ENCODE measurements at regions not wholly inside any gene's neighbourhood (a gene's known extent, or its start where the extent isn't known, plus 50 kb on each side); places are given as distances from the start of the nearest gene placed in this dataset.

GRCh38 chr9:119859128-119859527, 489.9 kb upstream of the BRINP1 start:
- no peaks in the 10 kb centered on the region for H3K9me3 ChIP-seq (ENCODE audit: control insufficient read depth, insufficient read depth, low read length)
- WGBS (ENCODE audit: insufficient coverage) = 71% methylated on average over 2 of the region's 2 CpGs
- no peaks in the 10 kb centered on the region for H3K36me3 ChIP-seq (ENCODE audit: control insufficient read depth, insufficient read depth, low read length)

GRCh38 chr9:119853126-119853525, 483.9 kb upstream of the BRINP1 start:
- Histone ChIP-seq H3K4me3 (ENCODE audit: low read length) (no peak overlapping the region), H3K4me1 (ENCODE audit: control insufficient read depth, insufficient read depth, low read length) (no peaks in the 10 kb centered on the region), H3K27ac (ENCODE audit: low read length) (no peak overlapping the region), H3K27me3 (ENCODE audit: control insufficient read depth, insufficient read depth, low read length) (no peaks in the 10 kb centered on the region), H3K9me3 (ENCODE audit: control insufficient read depth, insufficient read depth, low read length) (no peaks in the 10 kb centered on the region), H3K36me3 (ENCODE audit: control insufficient read depth, insufficient read depth, low read length) (no peaks in the 10 kb centered on the region)
- Mint-ChIP-seq H3K4me1 (no peaks in the 10 kb centered on the region), H3K9me3 (no peaks in the 10 kb centered on the region), H3K36me3 (no peaks in the 10 kb centered on the region), H3K27me3 (ENCODE audit: low read depth in 2 of 2) (peaks cover 0 to 2% of the 10 kb centered on the region in 2 donors), H3K4me3 (no peak overlapping the region), H3K27ac (no peak overlapping the region)
- no peak for DNase-seq
- intact Hi-C loops (cut with micrococcal nuclease) = no loop called here
- TF ChIP-seq, protein P1, sequence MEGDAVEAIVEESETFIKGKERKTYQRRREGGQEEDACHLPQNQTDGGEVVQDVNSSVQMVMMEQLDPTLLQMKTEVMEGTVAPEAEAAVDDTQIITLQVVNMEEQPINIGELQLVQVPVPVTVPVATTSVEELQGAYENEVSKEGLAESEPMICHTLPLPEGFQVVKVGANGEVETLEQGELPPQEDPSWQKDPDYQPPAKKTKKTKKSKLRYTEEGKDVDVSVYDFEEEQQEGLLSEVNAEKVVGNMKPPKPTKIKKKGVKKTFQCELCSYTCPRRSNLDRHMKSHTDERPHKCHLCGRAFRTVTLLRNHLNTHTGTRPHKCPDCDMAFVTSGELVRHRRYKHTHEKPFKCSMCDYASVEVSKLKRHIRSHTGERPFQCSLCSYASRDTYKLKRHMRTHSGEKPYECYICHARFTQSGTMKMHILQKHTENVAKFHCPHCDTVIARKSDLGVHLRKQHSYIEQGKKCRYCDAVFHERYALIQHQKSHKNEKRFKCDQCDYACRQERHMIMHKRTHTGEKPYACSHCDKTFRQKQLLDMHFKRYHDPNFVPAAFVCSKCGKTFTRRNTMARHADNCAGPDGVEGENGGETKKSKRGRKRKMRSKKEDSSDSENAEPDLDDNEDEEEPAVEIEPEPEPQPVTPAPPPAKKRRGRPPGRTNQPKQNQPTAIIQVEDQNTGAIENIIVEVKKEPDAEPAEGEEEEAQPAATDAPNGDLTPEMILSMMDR (IDR thresholded peaks at IDR 0.05) = no peak
- no peak for ATAC-seq

More at GRCh38 chr9:119859128-119859527, 489.9 kb upstream of the BRINP1 start:
- Mint-ChIP-seq H3K9me3 (no peaks in the 10 kb centered on the region), H3K4me1 (no peaks in the 10 kb centered on the region), H3K36me3 (no peaks in the 10 kb centered on the region), H3K27ac (no peak overlapping the region), H3K27me3 (ENCODE audit: low read depth in 2 of 2) (peaks cover 0 to 7% of the 10 kb centered on the region in 2 donors), H3K4me3 (no peak overlapping the region)
- Histone ChIP-seq H3K27me3 (ENCODE audit: control insufficient read depth, insufficient read depth, low read length) (no peaks in the 10 kb centered on the region), H3K27ac (ENCODE audit: low read length) (no peak overlapping the region), H3K4me3 (ENCODE audit: low read length) (no peak overlapping the region), H3K4me1 (ENCODE audit: control insufficient read depth, insufficient read depth, low read length) (no peaks in the 10 kb centered on the region)
- DNase-seq = no peak
- TF ChIP-seq, protein P1 (IDR thresholded peaks at IDR 0.05) = no peak
- intact Hi-C loops (cut with micrococcal nuclease) = no loop called here
- no peak for ATAC-seq

DNA sequence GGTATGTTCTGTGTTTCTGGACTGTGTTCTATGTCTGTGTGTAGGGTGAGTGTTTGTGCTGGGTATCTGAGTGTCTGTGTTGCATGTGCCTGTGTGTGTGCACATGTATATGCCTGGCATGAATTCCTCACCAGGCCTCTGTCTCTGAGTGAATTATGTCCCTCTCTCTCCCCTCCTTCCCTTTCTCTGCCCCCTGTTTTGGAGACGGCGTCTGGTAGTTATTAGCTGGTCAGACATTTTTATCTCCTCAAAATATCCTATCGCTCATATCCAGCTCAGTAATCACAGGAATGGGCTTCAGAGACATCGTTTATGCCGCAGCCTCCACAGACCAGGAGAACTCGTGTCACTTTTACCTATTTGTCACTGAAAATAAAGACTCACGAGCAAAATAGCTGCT, 483.2 kb upstream of the BRINP1 start:
- no peak for DNase-seq
- Mint-ChIP-seq H3K9me3 (peaks cover 3 to 6% of the 10 kb centered on the region in 2 donors), H3K27ac (no peak overlapping the region), H3K4me3 (no peak overlapping the region), H3K4me1 (no peaks in the 10 kb centered on the region), H3K36me3 (no peaks in the 10 kb centered on the region), H3K27me3 (ENCODE audit: low read depth in 2 of 2) (no peaks in the 10 kb centered on the region)
- no peak overlapping the region for H3K4me3 ChIP-seq (ENCODE audit: low read length)
- no peaks in the 10 kb centered on the region for H3K9me3 ChIP-seq (ENCODE audit: control insufficient read depth, insufficient read depth, low read length)
- no peak for ATAC-seq
- no peaks in the 10 kb centered on the region for H3K4me1 ChIP-seq (ENCODE audit: control insufficient read depth, insufficient read depth, low read length)
- WGBS (ENCODE audit: insufficient coverage) = 57% methylated on average over 7 of the region's 7 CpGs
- intact Hi-C loops (cut with micrococcal nuclease) = no loop called here
- H3K27me3 ChIP-seq (ENCODE audit: control insufficient read depth, insufficient read depth, low read length) = no peaks in the 10 kb centered on the region
- H3K36me3 ChIP-seq (ENCODE audit: control insufficient read depth, insufficient read depth, low read length) = no peaks in the 10 kb centered on the region
- TF ChIP-seq, protein P1 (IDR thresholded peaks at IDR 0.05) = no peak
- no peak overlapping the region for H3K27ac ChIP-seq (ENCODE audit: low read length)

DNA sequence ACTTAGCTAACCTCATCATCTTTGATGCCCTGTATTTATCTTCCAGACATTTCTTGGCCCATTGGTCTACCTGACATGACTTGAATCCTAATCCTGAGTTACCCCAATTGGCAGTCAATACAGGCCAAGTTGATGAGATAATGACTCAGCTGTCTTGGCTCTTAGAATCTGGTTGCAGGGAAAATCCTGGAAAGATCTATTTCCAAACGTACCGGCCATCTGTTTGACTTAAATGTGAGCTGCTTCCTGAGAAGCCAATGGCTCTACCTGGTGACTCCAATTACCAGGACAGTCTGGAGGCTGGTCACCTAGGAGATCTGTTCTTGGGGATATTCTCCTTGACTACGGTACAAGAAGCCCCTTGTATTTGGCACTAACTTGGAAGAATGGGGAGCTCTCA, 475.2 kb upstream of the BRINP1 start:
- no peak overlapping the region for H3K27ac Mint-ChIP-seq

More for the DNA sequence above, 475.2 kb upstream of the BRINP1 start:
- WGBS (ENCODE audit: insufficient coverage) = 93% methylated on average over 3 of the region's 3 CpGs
- H3K4me1 ChIP-seq (ENCODE audit: control insufficient read depth, insufficient read depth, low read length) = no peaks in the 10 kb centered on the region
- H3K36me3 Mint-ChIP-seq = no peaks in the 10 kb centered on the region
- TF ChIP-seq, protein P1 (IDR thresholded peaks at IDR 0.05) = no peak
- H3K36me3 ChIP-seq (ENCODE audit: control insufficient read depth, insufficient read depth, low read length) = no peaks in the 10 kb centered on the region
- H3K4me3 Mint-ChIP-seq = no peak overlapping the region
- H3K9me3 Mint-ChIP-seq = peaks cover 3 to 8% of the 10 kb centered on the region in 2 donors
- ATAC-seq = no peak
- peaks cover 0 to 3% of the 10 kb centered on the region in 2 donors for H3K27me3 Mint-ChIP-seq (ENCODE audit: low read depth in 2 of 2)
- no peaks in the 10 kb centered on the region for H3K27me3 ChIP-seq (ENCODE audit: control insufficient read depth, insufficient read depth, low read length)
- intact Hi-C loops (cut with micrococcal nuclease) = no loop called here
- H3K27ac ChIP-seq (ENCODE audit: low read length) = no peak overlapping the region
- no peaks in the 10 kb centered on the region for H3K9me3 ChIP-seq (ENCODE audit: control insufficient read depth, insufficient read depth, low read length)
- no peak overlapping the region for H3K4me3 ChIP-seq (ENCODE audit: low read length)
- DNase-seq = no peak
- H3K4me1 Mint-ChIP-seq = no peaks in the 10 kb centered on the region
